Astrocyte of the cerebellum (primary cell): ENCODE measurements at regions not wholly inside any gene's neighbourhood (a gene's known extent, or its start where the extent isn't known, plus 50 kb on each side); places are given as distances from the start of the nearest gene placed in this dataset.

ENCODE experiments used
- DNase-seq: peaks from one replicate; pipeline ENCODE4 v3.0.0-alpha.2; 2011; ENCODE audit warnings: low read depth
- H3K4me3 ChIP-seq: 2 replicates; pipeline ENCODE4 v1.5.1; 2011; ENCODE audit warnings: mild to moderate bottlenecking, low read depth, low read length, moderate library complexity
- CTCF ChIP-seq: IDR thresholded peaks from 2 replicates; pipeline ENCODE4 v1.5.1; 2012; ENCODE audit warnings: low read length, low read depth, moderate library complexity, mild to moderate bottlenecking; ENCODE audit errors: missing control alignments
- in situ Hi-C: cut with HindIII; loops from 2 replicates; pipeline ENCODE4 v1.10.0; 2017; ENCODE audit warnings: low sequenced_read_pairs

- in situ Hi-C loops, result no loop called here
- DNase-seq, result no peak
- no peak overlapping the region for H3K4me3 ChIP-seq
- TF ChIP-seq CTCF, result no peak
Measured at GRCh38 chr2:20914771-20915170, 91.9 kb upstream of the LDAH start.

GRCh38 chr2:20914087-20914486, 91.2 kb upstream of the LDAH start:
- DNase-seq, result no peak
- no peak for TF ChIP-seq CTCF
- in situ Hi-C loops, result no loop called here
- H3K4me3 ChIP-seq, result no peak overlapping the region

GRCh38 chr2:20913491-20913890, 90.6 kb upstream of the LDAH start:
- TF ChIP-seq CTCF, result no peak
- no peak for DNase-seq
- no peak overlapping the region for H3K4me3 ChIP-seq
- in situ Hi-C loops, result no loop called here

GRCh38 chr2:20900052-20900636, 77.2 kb upstream of the LDAH start:
- no peak overlapping the region for H3K4me3 ChIP-seq
- in situ Hi-C loops, result no loop called here
- TF ChIP-seq CTCF, result no peak
- no peak for DNase-seq

GRCh38 chr2:20897874-20898453, 75.1 kb upstream of the LDAH start:
- TF ChIP-seq CTCF, result no peak
- no peak for DNase-seq
- H3K4me3 ChIP-seq, result no peak overlapping the region
- in situ Hi-C loops, result no loop called here

- TF ChIP-seq CTCF, result no peak
- in situ Hi-C loops, result no loop called here
- no peak overlapping the region for H3K4me3 ChIP-seq
- DNase-seq, result no peak
Measured at GRCh38 chr2:20897047-20897446, 74.1 kb upstream of the LDAH start.
